ENCODE measurements at regions not wholly inside any gene's neighbourhood (a gene's known extent, or its start where the extent isn't known, plus 50 kb on each side); places are given as distances from the start of the nearest gene placed in this dataset.

DNA sequence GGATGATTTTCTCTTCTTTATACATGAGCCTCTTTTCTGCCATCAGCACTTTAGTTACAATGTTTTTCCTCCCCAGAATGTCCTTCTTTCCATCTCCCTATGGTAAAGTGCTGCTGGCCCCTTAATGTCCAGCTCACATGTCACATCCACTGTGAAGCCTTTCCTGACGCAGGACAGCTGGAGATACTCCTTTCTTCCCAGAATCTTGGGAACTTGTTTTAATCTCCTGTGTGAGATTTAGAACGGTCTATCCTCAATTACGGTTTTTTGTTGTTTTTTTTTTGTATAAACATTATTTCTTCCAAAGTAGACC lies 147.7 kb upstream of the TSC22D2 start:
- H3K27me3 ChIP-seq, result no peaks in the 10 kb centered on the region
- no peaks in the 10 kb centered on the region for H3K9me3 ChIP-seq
- H3K27ac ChIP-seq, result no peak overlapping the region
- no peak overlapping the region for H3K4me3 ChIP-seq
- no peaks in the 10 kb centered on the region for H3K36me3 ChIP-seq
- H3K9ac ChIP-seq, result no peak overlapping the region
- H3K4me2 ChIP-seq, result no peak overlapping the region
- H3K4me1 ChIP-seq, result no peaks in the 10 kb centered on the region
- TF ChIP-seq Cebpa-rat (IDR thresholded peaks at IDR 0.05), result no peak
- no peaks in the 10 kb centered on the region for H4K20me1 ChIP-seq

DNA sequence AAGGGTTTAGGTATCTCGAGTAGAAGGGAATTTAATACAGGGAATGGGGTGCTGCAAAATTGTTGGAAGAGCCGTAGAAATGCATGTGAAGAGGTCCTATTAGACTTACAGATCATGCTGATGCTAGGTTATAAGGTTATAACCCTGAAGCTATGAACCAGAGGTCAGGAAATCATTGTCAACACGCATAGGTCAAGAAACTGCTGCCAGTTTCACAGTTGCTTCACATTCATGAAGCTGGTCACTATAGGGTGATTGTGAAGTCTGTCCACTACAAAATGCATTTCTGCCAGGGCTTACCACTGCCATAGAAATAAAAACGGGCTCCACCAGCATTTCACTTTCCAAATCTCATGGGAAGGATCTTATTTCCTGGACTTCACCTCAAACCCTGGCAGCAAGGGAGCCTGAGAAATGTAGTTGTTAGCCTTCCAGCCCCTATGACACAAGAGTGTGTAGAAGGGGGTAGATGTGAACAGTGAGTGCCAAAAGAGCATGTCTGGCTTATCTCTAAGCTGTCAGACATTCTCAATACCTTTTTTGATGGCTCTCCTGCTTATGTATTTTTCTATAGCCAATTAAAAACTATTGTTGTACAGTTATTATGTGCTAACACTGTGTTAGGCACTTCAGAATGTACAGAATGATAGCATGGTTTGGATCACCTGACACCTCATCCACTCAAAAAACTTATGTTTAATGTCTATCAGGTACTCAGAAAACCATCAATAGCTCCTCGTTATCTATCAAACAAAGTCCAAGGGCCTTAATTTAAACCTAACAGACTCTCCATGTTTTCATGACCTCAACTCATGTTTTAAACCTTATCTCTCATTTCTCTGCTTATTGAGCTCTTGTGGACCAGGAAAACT lies 148.3 kb upstream of the TSC22D2 start:
- Histone ChIP-seq H3K27ac (no peak overlapping the region), H3K27me3 (no peaks in the 10 kb centered on the region), H3K4me1 (no peaks in the 10 kb centered on the region), H3K36me3 (no peaks in the 10 kb centered on the region), H3K4me3 (no peak overlapping the region), H3K9me3 (no peaks in the 10 kb centered on the region), H3K4me2 (no peak overlapping the region), H4K20me1 (no peaks in the 10 kb centered on the region), H3K9ac (no peak overlapping the region)
- no peak for TF ChIP-seq Cebpa-rat (IDR thresholded peaks at IDR 0.05)

DNA sequence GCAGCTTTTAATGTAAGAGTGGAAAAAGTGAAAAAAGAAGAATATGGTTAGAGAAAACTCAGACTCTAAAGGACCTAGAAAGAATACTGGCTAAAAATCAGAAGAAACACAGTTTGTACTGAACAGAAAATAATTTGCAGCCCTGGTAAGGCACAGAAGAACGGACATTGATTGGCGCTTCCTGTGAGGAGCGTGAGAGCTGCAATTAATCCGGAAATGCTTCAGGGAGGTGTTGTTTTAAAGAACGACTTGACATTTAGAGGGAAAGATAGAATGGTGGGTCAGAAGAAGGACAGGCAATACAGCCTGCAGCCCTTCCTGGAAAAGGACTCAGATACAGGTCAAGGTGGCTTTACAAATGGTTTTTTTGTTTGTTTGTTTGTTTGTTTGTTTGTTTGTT lies 151.3 kb upstream of the TSC22D2 start:
- H3K9ac ChIP-seq, result no peak overlapping the region
- no peak overlapping the region for H3K27ac ChIP-seq
- H3K4me1 ChIP-seq, result no peaks in the 10 kb centered on the region
- no peak overlapping the region for H3K4me2 ChIP-seq
- H3K27me3 ChIP-seq, result no peaks in the 10 kb centered on the region
- H3K9me3 ChIP-seq, result no peaks in the 10 kb centered on the region
- no peak for TF ChIP-seq Cebpa-rat (IDR thresholded peaks at IDR 0.05)
- no peak overlapping the region for H3K4me3 ChIP-seq
- no peaks in the 10 kb centered on the region for H4K20me1 ChIP-seq
- H3K36me3 ChIP-seq, result no peaks in the 10 kb centered on the region

DNA sequence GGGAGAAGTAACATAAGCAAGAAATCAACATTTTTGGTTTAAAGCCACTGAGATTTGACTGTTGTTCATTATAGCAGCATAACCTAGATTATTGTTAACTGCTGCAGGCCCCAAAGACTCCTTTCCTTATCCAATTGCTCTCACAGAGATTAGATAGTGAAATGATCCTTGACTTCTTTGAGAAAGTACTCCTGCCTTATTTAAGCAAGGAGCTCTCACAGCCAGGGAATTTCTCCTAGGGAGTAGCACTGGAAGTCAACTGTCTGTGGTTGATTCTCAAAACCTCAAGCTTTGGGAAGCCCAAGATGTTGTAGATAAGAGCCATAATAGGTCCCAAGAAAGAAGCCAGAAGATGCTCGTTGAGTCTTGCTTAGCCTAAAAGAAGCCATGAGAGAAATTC lies 151.8 kb upstream of the TSC22D2 start:
- Histone ChIP-seq H3K4me1 (no peaks in the 10 kb centered on the region), H4K20me1 (no peaks in the 10 kb centered on the region), H3K27ac (no peak overlapping the region), H3K9me3 (no peaks in the 10 kb centered on the region), H3K9ac (no peak overlapping the region), H3K4me2 (no peak overlapping the region), H3K36me3 (no peaks in the 10 kb centered on the region), H3K27me3 (no peaks in the 10 kb centered on the region), H3K4me3 (no peak overlapping the region)
- no peak for TF ChIP-seq Cebpa-rat (IDR thresholded peaks at IDR 0.05)

DNA sequence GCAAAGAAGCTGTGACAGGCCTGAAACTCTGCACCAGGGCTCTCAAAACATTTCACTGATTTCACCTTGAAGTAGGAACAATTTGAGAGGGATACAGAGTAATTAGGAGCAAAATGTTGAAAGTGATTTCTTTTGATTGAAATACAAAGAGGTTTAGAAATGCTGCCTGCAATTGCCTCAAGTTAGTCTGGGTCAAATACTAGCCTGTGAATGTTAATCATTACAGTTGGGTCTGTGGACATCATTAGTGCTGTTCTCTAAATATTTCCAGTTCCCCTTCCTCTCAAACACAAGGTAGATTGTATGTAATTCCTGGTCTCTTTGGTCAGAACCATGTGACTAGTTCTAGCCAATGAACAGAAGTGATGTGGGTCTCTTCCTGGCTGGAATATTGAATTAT lies 152.3 kb upstream of the TSC22D2 start:
- Histone ChIP-seq H3K4me2 (no peak overlapping the region), H3K27me3 (no peaks in the 10 kb centered on the region), H3K27ac (no peak overlapping the region), H4K20me1 (no peaks in the 10 kb centered on the region), H3K4me1 (no peaks in the 10 kb centered on the region), H3K36me3 (no peaks in the 10 kb centered on the region), H3K9me3 (no peaks in the 10 kb centered on the region), H3K9ac (no peak overlapping the region), H3K4me3 (no peak overlapping the region)
- TF ChIP-seq Cebpa-rat (IDR thresholded peaks at IDR 0.05), result no peak

DNA sequence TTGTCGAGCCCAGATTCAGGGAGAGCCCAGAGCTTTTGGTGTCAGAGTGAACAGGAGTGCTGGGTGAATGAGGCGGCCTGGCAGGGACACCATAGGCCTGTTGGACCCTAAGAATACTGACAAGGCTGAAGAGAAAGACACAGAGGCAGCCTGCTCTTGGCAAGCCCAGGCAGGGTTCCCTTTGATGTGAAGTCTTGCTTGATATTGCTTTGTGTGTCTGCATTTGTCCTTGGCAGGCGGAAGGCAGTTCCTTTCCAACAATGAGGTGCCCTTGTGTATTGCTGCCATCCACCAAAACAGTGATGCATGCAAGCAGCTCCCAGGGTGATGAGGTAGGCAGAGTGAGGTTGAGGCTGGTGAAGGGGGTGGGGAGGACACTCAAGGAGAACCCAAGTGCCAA lies 152.7 kb upstream of the TSC22D2 start:
- Histone ChIP-seq H3K4me3 (no peak overlapping the region), H3K9ac (no peak overlapping the region), H3K4me2 (no peak overlapping the region), H4K20me1 (no peaks in the 10 kb centered on the region), H3K27ac (no peak overlapping the region), H3K4me1 (no peaks in the 10 kb centered on the region), H3K9me3 (no peaks in the 10 kb centered on the region), H3K27me3 (no peaks in the 10 kb centered on the region), H3K36me3 (no peaks in the 10 kb centered on the region)
- no peak for TF ChIP-seq Cebpa-rat (IDR thresholded peaks at IDR 0.05)

DNA sequence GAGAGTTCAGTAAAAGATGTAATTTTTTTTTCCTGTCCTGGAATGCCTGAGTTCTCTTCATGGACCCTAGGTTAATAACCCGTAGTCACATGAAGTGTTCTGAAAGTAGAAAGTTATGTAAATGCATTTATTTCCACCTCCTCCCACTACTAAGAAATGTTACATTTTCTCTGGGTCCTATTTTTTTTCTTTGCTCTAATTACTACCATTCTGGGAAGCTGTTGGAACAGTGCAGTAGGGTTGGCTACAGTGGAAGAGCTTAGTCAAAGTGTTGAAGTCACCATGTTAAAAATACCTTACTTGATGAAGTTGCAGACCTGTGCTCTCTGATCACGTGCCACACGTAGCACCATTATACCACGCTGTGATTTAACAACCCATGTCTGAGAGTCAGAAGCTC lies 153.8 kb upstream of the TSC22D2 start:
- Histone ChIP-seq H3K27me3 (no peaks in the 10 kb centered on the region), H3K4me1 (no peaks in the 10 kb centered on the region), H3K9ac (no peak overlapping the region), H3K4me2 (no peak overlapping the region), H3K4me3 (no peak overlapping the region), H3K27ac (no peak overlapping the region), H3K36me3 (no peaks in the 10 kb centered on the region), H3K9me3 (no peaks in the 10 kb centered on the region), H4K20me1 (no peaks in the 10 kb centered on the region)
- TF ChIP-seq Cebpa-rat (IDR thresholded peaks at IDR 0.05), result no peak

DNA sequence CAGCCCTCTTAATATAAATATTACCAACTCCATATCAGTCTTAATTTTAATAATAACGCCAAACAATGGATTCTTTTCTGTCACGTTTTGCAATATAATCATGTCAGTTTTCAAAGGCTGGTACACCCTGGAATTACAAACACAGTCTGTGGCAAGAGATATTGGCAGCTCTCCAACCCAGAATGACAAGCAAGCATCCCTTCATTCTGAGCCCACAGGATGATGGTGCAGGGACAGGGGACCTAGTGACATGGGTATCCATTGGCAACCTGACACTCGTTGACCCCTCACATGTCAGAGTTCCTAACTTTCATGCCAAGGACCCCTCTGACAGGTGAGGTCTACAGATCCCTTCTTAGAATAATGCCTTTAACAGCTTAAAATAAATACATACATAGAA lies 154.5 kb upstream of the TSC22D2 start:
- no peak overlapping the region for H3K27ac ChIP-seq
- H3K27me3 ChIP-seq, result no peaks in the 10 kb centered on the region
- H3K4me1 ChIP-seq, result no peaks in the 10 kb centered on the region
- H3K36me3 ChIP-seq, result no peaks in the 10 kb centered on the region
- H3K9me3 ChIP-seq, result no peaks in the 10 kb centered on the region
- no peak overlapping the region for H3K4me3 ChIP-seq
- H4K20me1 ChIP-seq, result no peaks in the 10 kb centered on the region
- H3K4me2 ChIP-seq, result no peak overlapping the region
- TF ChIP-seq Cebpa-rat (IDR thresholded peaks at IDR 0.05), result no peak
- H3K9ac ChIP-seq, result no peak overlapping the region

DNA sequence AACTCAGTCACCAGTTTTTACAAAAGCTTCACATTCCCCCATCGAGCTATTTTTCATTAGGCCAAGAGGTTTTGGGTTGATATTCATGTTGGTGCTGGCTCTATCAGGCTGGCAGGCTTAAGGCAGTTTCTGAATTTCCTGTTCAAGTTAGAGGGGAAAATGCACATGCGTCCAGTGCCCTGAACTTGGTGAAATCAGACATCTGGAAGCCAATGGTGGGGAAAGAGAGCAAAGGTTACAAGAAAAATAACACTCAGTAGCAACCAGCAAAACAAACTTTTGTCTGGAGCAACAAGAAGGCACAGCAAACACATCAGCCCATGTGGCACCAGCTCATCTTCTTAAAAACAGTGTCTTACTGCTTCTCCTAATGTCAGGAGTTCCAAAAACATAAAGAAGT lies 155.6 kb upstream of the TSC22D2 start:
- Histone ChIP-seq H3K27ac (no peak overlapping the region), H4K20me1 (no peaks in the 10 kb centered on the region), H3K4me2 (no peak overlapping the region), H3K36me3 (no peaks in the 10 kb centered on the region), H3K4me3 (no peak overlapping the region), H3K27me3 (no peaks in the 10 kb centered on the region), H3K4me1 (no peaks in the 10 kb centered on the region), H3K9ac (no peak overlapping the region), H3K9me3 (no peaks in the 10 kb centered on the region)
- no peak for TF ChIP-seq Cebpa-rat (IDR thresholded peaks at IDR 0.05)

DNA sequence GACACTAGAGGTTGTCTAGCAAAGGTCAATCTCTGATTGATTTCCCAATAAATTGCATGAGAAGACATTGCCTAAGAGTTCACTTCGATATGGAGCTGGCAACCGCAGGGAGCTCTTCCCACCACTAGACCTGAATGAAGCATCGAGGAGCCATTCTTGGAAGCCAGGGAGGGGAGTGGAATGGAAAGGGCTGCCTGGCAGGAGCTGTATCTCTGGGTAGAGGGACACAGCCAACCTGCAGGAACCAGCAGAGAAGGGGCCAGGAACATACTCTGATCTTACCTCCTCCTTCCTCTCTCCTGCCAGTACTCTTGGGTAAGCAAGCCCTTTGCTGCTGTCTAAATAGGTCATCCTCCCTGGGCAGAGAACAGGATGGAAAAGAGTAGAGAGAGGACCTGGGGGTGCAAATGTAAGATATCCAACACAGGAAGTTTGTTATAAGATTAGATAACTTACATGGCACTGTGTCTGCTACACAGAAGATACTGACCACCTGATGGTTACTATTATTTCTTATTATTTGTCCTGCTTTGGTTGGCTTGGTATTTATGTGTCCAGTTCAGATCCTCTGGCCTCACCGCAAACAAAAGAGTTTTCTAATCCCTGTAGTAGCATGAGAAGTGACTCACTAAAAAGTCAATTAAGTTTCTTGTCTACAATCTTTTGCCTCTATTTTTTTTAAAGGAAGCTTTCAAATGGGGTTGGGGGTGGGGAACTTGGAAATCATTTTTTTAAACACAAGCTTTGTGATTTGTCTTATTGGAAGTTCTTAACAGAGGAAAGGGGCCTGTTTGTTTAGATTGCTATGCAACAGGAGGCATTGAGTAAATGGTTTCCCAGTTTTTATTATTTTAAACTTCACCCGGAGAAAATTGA lies 156.7 kb upstream of the TSC22D2 start:
- Histone ChIP-seq H3K27me3 (no peaks in the 10 kb centered on the region), H4K20me1 (no peaks in the 10 kb centered on the region), H3K4me3 (no peak overlapping the region), H3K36me3 (no peaks in the 10 kb centered on the region), H3K27ac (no peak overlapping the region), H3K9ac (no peak overlapping the region), H3K9me3 (no peaks in the 10 kb centered on the region), H3K4me1 (no peaks in the 10 kb centered on the region), H3K4me2 (no peak overlapping the region)
- TF ChIP-seq Cebpa-rat (IDR thresholded peaks at IDR 0.05), result no peak

Measured in BLaER1 (cell line).